ENCODE measurements at regions not wholly inside any gene's neighbourhood (a gene's known extent, or its start where the extent isn't known, plus 50 kb on each side); places are given as distances from the start of the nearest gene placed in this dataset.
"Not testable (repeated sequence)": the region's sequence is repeated elsewhere in the genome, so short reads cannot be mapped to it uniquely, and the experiment has no call there.

- DNase-seq, result no peak
These were observed 78.2 kb upstream of the TRPM1 start for GRCh38 chr15:31179693-31180092.

DNA sequence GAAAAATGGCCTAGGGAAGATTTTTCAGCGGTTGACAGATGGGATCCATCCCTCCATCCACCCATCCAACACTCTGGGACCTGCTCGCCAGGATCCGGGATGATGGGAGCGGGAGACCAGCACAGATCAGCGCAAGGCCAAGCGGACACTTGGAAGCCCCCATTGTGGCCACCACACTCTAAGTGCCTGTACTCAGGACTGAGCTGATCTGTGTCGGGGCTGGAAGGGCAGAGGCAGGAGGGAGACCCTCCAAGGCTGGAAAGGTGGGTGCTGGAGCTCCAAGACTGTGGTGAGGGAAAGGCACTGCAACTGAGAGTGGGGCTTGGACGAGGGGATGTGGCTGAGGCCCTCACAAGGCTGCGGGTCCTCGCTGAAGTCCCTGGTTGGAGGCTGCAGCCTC, 91.8 kb upstream of the TRPM1 start:
- DNase-seq, result no peak

DNA sequence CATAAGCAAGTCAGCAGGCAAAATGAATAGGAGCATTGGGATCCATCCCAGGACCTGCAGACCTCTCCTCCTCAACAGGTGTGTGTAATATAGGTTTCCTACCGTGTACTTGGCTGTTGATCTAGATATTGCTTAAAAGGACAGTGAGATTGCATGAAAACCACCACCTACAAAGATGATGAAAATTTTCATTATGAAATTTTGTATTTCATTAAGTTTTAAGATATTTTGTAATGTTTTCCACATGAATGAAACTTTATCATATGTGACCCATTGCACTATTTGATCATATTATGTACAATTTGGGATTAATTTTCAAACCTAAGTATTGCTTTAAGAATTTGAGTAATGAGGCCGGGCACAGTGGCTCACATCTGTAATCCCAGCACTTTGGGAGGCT, 94.3 kb upstream of the TRPM1 start:
- no peak for DNase-seq

GRCh38 chr15:31197497-31198414, 96.2 kb upstream of the TRPM1 start:
- DNase-seq, result no peak

DNA sequence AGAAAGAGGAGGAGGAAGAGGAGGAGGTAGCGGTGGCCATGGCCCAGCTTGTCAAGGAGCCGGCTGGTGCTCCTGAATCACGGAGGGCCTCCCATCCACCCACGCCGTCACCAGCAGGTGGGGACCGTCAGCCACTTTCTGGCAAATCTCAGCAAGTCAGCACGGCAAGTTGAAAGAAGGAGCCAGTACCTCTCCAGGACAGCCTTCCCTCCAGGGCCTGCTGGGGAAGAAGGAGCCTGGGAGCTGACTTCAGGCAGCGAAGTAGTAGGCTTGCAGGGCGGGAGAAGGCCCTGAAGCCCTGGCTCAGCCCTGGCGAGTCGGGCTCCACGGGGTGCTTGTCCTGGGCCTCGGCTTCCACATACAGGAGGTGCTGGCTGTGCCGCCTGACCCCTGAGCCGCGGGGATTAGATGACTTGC, 99.2 kb upstream of the TRPM1 start:
- no peak for DNase-seq

DNA sequence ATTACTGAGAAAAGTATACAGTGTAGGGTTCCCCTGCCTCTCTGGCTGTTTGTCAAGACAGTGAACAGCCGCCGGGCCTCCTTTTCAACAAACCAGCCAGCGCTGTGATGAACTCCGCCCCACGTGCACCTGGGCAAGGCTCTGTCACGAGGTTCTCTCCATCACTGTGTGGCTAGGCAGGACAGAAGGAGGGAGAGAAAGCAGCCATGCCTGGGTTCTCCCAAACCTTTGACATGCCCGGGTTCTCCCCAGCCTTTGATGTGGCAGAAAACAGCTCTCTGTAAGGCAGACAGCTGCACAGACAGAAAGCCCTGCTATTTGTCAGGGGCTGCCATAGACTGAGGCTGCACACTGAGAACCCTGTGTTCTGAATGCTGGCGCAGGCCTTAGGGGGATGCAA, 101.4 kb upstream of the TRPM1 start:
- DNase-seq, result no peak

GRCh38 chr15:31203999-31204398, 102.5 kb upstream of the TRPM1 start:
- DNase-seq, result no peak

DNA sequence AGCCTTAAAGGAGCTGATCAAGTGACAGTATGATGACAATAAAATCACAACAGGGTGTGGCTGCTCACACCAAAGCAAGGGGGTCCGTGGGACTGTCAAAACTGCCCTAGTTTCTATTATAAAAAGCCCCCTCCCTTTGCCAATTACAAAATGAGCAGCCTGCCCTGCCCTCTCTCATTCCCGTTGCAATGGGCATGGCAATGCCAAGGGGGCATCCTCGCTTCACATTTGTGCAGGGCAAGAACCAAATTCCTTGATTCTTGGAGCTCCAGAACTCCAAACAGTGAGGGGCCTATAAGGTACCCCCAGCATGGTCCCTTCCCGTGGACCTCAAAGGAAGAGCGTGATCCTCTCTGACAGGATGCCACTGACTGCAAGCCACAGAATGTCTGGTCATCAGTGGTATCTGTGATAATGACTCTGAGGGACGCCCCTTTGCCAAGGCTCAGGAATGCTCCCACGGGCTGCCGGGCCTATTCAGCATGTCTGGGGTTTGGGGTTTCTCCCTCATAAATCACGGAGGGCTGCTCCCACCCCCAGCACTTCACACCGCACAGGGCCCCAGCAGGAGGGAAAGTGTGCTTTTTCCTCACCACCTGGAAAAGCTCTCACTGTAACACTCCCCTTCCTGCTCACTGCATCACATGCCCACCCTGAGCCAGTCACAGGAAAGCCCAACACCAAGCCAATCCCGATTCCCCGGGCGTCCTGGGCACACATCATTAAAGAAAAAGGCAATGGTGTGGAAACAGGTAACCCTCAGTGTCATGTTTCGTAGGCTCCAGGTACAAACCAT, 105.1 kb upstream of the TRPM1 start:
- no peak for DNase-seq

- DNase-seq, result no peak
These were observed 105.7 kb upstream of the TRPM1 start for GRCh38 chr15:31207246-31207645.

GRCh38 chr15:31207861-31208260, 106.3 kb upstream of the TRPM1 start:
- not testable (repeated sequence) for DNase-seq

- no peak for DNase-seq
These were observed 107.3 kb upstream of the TRPM1 start for GRCh38 chr15:31208817-31209216.

- no peak for DNase-seq
These were observed 109.8 kb upstream of the TRPM1 start for GRCh38 chr15:31211353-31211752.

DNA sequence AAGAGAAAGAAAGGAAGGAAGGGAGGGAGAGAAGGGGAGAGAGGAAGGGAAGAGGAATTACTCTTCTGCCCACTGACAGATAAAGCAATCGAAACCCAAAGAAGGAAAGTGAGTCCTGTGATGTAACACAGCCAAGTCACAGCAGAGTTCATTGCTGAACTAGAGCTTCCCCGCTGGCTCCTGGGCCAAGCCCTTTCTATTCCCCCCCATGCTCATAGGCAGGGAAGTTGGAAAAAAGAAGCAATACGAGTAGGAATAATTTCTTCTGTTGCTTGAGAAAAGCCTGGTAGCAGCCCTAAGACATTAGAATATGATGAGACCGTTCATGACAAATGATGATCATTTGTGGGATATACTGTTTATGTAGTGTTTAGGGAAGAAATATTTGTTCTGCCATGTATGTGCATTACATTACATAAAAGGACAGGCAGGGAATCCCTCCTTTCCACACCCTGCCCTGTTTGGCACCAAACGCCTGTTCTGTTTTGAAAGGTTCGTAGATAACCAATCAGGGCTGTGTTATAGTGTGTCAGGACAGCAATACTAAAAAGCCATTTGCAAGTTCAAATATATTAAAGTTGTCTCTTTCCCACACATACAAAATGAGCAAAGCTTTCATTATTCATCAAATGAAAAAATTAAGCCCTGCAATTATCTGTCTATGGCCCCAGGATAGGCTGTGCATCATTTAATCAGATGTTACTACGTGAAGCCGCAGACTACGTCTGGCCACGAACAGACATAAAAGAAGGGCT, 111.0 kb upstream of the TRPM1 start:
- DNase-seq, result no peak

DNA sequence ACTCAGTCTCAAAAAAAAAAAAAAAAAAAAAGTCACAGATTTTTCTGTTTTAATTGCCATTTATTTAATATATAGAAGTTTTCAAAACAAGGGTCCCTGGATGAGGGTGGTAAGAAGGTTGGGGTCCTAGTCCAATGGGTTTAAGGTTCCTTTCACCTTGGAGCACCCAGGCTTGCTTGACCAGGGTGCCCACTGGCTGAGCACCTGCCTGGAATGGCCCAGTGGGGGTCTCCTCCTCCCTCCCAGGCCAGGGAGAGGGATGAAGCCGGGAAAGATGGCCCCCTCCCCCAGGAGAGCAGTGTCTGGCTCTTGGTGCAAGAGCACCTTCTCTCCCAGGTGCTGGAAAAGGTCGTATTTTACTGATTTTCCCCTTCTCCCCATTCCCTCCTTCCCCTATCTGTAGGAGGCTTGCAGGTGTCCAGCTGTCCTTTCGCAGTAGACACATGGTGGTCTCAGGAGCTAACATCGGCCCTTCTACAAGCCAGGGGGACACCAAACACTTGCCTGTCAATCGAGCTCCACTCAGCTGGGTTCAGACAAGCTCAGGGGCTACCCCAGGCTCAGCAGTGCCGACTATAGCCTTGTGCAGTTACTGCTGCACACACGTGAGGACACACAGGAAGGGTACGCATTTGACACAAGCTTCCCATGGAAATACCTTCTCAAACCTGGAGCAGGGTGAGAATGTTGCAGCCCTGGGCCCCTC, 112.3 kb upstream of the KLF13 start:
- DNase-seq, result no peak

- DNase-seq, result no peak
These were observed 111.7 kb upstream of the KLF13 start for GRCh38 chr15:31214864-31215489.

GRCh38 chr15:31215490-31216214, 111.0 kb upstream of the KLF13 start:
- DNase-seq, result peak; percentile 37 to 46

DNA sequence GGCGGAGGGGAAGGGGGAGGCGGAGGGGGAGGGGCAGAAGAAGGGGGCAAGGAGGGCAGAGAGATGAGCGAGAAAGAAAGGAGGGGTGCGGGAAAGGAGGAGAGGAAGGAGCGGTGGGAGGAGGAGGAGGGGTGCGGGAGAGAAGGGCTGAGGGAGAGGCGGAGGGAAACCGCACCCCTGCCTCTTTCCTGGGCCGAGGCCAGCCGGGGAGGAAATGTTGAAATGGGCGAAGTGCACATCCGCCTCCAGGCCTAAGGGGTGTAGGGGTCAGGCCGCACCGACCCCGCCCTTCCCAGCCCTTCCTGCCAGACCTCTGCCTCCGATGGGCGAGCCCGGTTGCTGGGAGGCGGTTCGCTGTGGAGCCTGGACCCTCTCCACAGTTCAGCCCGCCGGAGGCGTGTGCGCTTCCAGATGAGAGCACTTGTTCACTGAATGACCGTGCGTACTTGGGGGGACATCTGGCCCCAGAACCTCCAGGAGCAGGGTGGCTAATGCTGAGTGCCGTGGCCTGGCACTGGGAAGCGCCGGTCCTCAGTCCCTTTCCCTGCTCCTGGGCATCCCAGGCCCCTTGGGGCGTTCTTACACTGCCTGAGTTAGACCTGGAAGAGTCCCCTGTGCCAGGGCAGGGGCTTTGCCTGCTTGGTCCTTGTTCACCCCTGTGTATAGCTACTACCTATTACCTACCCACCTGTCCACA, 110.3 kb upstream of the KLF13 start:
- DNase-seq, result no peak

DNA sequence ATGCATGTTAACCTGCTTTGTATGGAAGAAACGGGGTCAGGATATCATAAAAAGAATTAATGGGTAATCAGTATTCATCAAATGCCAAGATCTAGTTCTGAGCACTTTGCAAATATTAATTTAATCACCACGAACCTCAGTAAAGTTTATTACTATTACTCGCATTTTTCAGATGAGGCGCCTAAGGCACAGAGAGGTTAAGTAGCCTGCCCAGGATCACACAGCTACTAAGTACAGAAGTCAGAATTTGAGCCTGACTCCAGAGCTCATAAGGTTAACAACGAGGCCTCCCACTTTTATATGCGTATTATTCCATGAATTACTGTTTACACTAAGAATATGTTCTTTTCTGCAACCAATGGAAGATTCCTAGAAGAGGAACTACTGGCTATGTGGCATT, 109.6 kb upstream of the KLF13 start:
- DNase-seq, result no peak

- no peak for DNase-seq
These were observed 108.9 kb upstream of the KLF13 start for GRCh38 chr15:31217566-31218270.

GRCh38 chr15:31219221-31219620, 107.4 kb upstream of the KLF13 start:
- DNase-seq, result no peak
